GM19452 (cell line): ENCODE measurements at regions not wholly inside any gene's neighbourhood (a gene's known extent, or its start where the extent isn't known, plus 50 kb on each side); places are given as distances from the start of the nearest gene placed in this dataset.

Experiments used
- ATAC-seq: cut with Tn5 transposase; IDR thresholded peaks from one replicate; pipeline ENCODE4 v1.9.1; 2021; ENCODE audit not compliant: unreplicated experiment

GRCh38 chr1:57683037-57683942, 259.4 kb upstream of the DAB1 start:
- ATAC-seq = no peak

- no peak for ATAC-seq
Measured at GRCh38 chr1:57678138-57678537, 254.3 kb upstream of the DAB1 start.

GRCh38 chr1:57675776-57676175, 251.9 kb upstream of the DAB1 start:
- no peak for ATAC-seq

GRCh38 chr1:57674801-57675200, 250.9 kb upstream of the DAB1 start:
- ATAC-seq = no peak

- no peak for ATAC-seq
Measured at GRCh38 chr1:57672346-57673140, 248.7 kb upstream of the DAB1 start.

- ATAC-seq = no peak
Measured at GRCh38 chr1:57671750-57672149, 247.9 kb upstream of the DAB1 start.

- ATAC-seq = no peak
Measured at GRCh38 chr1:57659804-57660203, 235.9 kb upstream of the DAB1 start.

GRCh38 chr1:57655161-57655560, 231.3 kb upstream of the DAB1 start:
- ATAC-seq = no peak

- no peak for ATAC-seq
Measured at GRCh38 chr1:57644667-57645066, 220.8 kb upstream of the DAB1 start.

- ATAC-seq = no peak
Measured at GRCh38 chr1:57638239-57638638, 214.4 kb upstream of the DAB1 start.

GRCh38 chr1:57637155-57637554, 213.3 kb upstream of the DAB1 start:
- no peak for ATAC-seq

- ATAC-seq = no peak
Measured at GRCh38 chr1:57633881-57634280, 210.0 kb upstream of the DAB1 start.

- ATAC-seq = no peak
Measured at GRCh38 chr1:57633056-57633455, 209.2 kb upstream of the DAB1 start.

GRCh38 chr1:57632401-57632800, 208.5 kb upstream of the DAB1 start:
- no peak for ATAC-seq

- no peak for ATAC-seq
Measured at GRCh38 chr1:57627612-57628011, 203.8 kb upstream of the DAB1 start.

- ATAC-seq = no peak
Measured at GRCh38 chr1:57623791-57624538, 200.1 kb upstream of the DAB1 start.

GRCh38 chr1:57623039-57623790, 199.4 kb upstream of the DAB1 start:
- no peak for ATAC-seq

- no peak for ATAC-seq
Measured at GRCh38 chr1:57621776-57622175, 197.9 kb upstream of the DAB1 start.

GRCh38 chr1:57620605-57621004, 196.7 kb upstream of the DAB1 start:
- ATAC-seq = no peak

- ATAC-seq = no peak
Measured at GRCh38 chr1:57616921-57617320, 193.1 kb upstream of the DAB1 start.

- no peak for ATAC-seq
Measured at GRCh38 chr1:57615956-57616355, 192.1 kb upstream of the DAB1 start.
